GM19397 (cell line): ENCODE measurements at regions not wholly inside any gene's neighbourhood (a gene's known extent, or its start where the extent isn't known, plus 50 kb on each side); places are given as distances from the start of the nearest gene placed in this dataset.
"Not testable (repeated sequence)": the region's sequence is repeated elsewhere in the genome, so short reads cannot be mapped to it uniquely, and the experiment has no call there.

Source experiments
- ATAC-seq: cut with Tn5 transposase; IDR thresholded peaks from one replicate; pipeline ENCODE4 v1.9.1; 2021; ENCODE audit warnings: mild to moderate bottlenecking, moderate library complexity; ENCODE audit not compliant: unreplicated experiment

- ATAC-seq, result no peak
Measured at GRCh38 chr2:4900861-4901770, 791.1 kb upstream of the SOX11 start.

DNA sequence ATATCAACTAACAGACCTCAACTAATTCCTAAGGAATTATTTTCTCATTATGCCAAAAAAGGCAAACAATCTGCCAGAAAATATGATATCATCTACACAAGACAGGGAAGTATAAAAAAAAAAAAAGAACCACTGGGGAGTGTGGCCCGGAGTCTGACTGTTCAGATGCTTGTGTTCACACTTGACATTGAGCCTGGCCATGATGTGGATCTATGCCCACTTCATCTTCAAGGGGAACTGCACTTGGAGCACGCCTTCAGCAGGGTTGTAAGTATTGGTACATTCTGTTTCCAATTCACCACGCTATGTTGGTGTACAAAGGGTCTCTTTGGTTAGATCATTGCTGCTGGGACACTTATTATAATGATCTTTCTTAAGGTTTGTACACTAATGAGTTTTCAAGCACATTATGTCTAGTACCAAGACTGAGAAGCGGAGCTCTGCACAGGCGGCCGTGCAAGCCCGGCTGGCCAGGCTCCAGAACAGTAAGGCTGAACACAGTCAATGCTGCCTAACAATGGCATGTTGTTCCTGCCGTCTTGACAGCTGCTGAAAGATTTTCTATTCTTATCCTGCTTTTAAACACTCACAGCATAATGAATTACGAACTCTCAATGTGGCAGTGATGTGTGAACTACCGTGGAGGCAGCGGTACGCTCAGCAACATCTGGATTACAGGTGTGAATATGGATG is 788.4 kb upstream of the SOX11 start:
- ATAC-seq, result no peak

GRCh38 chr2:4908461-4908860 is 783.7 kb upstream of the SOX11 start:
- no peak for ATAC-seq

- ATAC-seq, result no peak
Measured at GRCh38 chr2:4909346-4910009, 782.7 kb upstream of the SOX11 start.

DNA sequence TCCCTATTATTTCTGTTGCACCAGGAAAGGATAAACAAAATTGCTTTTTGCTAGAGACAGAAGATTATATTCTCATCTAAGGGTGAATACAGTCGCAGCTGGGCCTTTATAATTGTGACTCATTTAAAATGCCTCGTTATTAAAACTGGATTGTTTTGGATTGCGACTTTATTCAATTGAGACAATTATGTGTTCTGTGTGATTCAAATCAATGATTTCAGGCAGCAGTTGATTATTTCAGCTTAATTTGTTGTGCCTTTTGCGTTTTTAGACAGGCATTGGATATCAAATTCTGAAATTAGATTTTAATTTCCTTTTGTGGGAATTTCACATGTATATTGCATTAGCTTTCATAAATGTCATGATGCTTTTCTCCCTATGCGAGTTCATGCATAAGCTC is 778.1 kb upstream of the SOX11 start:
- ATAC-seq, result no peak

DNA sequence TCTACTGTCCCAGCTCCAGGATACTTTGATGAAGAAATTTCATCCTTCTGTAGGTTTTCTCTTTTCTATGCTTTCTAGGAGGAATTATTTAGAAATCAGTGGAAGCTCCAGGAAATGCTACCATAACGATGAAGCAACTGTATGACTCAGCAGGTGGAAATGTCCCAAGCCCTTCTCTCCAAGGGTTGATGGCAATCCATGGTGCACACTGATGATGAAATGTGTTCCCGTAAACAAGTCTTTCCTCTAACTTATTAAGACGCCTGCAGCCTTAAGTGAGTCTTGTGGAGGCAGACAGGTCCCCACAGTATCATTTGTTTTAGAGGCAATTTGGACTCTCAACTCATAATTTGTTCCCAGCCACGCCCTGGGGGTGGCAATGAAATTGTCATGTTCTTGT is 777.6 kb upstream of the SOX11 start:
- no peak for ATAC-seq

- no peak for ATAC-seq
Measured at GRCh38 chr2:4915357-4915756, 776.8 kb upstream of the SOX11 start.

DNA sequence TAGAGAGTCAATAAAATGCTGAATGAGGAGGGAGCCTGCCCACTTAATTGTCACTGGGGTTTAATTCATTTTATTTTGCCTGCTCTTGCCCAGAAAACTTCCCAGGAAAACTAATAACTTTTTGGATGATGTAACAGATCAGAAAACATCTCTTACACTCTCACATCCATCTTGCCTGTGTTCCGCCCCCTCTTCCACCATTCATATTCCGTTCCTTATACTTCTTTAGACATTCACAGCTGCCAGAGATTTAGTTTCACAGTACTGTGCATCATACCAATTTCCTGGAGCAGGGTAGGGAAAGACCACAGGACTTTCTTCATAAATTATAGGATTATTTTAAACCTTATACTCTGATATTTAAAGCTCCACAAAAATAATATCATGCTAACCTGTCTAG is 776.1 kb upstream of the SOX11 start:
- ATAC-seq, result no peak

DNA sequence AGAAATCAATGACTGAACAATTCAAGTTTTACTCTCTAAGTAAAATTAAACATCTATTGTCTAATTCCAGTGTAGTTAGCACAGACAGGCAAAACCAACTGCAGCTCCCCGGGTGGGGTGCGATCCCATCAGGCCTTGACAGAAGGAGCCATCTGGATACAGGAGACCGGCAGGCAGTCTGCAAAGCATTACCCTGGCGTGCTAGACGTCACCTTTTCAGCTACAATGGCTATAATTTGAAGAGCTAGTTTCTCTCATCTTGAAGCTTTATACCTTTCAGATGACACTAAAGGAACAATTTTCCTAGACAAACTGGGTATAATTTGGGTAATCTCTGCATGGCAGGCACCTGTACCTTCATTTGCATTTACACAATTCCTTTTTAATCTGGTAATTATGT is 761.5 kb upstream of the SOX11 start:
- ATAC-seq, result no peak

DNA sequence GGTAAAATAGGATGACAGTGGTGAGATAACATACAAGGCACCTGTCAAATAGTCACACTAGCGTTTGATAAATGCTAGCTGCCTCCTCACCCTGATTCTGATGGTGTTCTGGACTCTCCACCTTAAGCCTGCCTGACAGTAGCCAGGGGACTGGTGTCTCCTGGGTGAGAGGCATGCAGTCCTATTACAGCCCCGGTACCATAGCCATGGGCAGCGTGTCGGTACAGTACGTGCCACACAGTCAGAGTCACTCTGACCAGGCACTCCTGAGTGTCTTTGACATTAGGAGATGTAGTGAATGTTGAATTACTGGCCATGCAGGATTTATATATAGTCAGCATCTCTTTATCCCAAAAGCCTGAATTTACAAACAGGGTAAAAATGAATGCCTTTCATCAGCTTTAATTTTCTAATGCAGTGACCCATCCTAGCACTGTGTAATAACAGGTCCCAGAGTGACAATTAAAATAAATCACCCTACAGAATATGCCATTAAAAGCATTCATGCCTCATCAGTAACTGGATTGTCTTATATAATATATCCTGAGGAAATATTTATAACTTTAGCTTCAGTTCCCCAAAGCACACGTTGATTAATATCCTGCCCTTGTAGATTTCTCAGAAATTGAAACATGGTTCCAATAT is 760.3 kb upstream of the SOX11 start:
- no peak for ATAC-seq

- not testable (repeated sequence) for ATAC-seq
Measured at GRCh38 chr2:4935291-4935690, 756.9 kb upstream of the SOX11 start.

DNA sequence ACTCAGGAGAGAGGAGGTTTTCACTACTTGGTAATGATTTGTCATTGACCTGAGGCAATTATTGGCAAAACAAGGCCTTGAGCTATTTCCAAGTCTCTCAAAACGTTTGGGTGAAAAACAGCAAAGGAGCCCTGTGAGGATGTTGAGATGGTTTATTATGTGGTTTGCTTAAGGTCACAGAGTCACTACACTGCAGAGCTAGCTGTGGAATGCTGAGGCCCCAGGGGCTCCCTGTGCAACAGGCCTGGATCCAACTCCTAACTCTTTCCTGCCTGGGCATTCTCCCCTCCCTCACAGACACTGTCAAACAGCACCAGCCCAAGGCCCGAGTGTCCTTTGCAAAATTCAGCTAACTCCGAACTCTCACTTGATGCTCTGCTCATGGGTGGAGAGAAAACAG is 754.6 kb upstream of the SOX11 start:
- no peak for ATAC-seq

DNA sequence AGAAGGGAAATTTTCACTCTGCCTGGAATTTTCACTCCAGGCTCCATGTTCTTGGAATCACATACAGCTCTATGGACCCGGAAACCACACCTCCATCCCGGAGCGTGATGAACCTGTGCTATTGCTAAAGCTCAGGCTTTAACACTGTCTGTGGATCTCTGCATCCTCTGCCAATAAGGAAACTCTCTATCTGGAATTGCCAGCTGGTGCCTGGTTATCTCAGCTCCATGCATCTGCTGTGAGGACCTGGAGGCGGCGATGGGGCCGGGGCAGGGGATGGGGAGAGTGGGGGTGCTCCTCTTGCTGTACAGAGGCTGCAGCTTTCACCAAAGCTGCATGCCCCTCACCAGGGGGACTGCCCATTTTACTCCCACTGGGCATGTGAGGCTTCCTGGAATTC is 754.0 kb upstream of the SOX11 start:
- ATAC-seq, result no peak

- no peak for ATAC-seq
Measured at GRCh38 chr2:4942441-4942840, 749.7 kb upstream of the SOX11 start.

DNA sequence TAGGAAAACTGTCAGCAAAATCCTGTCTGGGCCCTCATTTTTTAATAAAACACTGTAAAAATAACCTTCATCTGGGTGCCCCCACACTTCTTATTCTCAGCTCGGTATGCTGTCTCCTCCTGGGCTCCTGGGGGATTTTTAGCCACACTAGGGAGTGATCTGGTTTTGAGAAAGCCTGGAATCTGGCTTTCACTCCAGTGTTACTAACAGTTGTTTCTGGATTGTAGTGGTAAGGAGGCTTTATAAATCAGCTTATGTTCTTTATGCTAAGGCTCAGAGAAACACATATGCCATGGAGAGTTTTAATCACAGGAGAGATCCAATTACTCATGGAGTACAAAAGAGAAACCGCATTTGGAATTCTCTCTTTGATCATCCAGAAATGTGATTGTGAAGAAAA is 744.3 kb upstream of the SOX11 start:
- ATAC-seq, result no peak

- ATAC-seq, result no peak
Measured at GRCh38 chr2:4951368-4951767, 740.8 kb upstream of the SOX11 start.

DNA sequence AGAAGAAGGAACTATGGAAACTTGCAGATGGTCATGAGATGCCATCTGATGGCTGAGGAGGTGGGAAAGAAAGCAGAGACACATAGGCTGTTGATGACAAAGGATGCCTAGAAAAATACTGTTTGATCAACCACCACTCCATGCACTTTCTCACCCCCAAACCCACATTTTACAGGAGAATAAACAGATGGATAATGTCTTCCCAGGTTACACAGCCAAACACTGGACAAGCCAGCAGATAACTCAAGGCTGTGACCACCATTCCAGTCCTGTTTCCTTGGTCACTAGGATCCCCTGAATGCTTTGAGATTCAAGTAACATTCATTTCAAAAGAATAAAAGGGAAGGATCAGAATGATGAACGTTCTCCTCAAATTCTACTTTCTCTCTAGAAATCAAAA is 733.0 kb upstream of the SOX11 start:
- no peak for ATAC-seq

GRCh38 chr2:4962419-4962818 is 729.8 kb upstream of the SOX11 start:
- no peak for ATAC-seq

GRCh38 chr2:4963106-4963505 is 729.1 kb upstream of the SOX11 start:
- ATAC-seq, result no peak

DNA sequence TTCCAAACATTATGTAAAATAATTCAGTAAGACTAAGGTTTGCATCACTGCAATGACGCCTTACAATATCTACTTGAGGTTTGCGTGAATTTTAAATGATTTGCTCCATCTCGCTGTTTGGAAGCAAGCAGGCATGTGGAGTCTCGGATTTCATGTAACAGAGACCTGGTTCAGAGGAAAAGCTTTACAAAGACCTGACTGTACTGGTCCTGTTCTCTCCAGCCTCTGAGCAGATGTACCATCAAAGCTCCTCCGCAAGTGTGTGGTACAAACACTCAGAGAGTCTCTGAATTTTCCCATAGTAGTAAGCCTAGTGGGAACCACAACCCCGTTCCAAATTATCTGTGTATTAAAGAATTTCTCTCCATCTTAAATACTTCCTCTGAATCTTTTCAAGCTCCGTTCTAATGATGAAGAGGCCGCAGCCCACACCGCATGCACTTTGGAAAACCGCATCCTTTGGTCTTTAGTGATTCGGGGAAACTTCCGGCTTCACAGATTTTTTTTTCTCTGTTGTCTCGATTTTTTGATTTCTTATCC is 728.1 kb upstream of the SOX11 start:
- no peak for ATAC-seq

DNA sequence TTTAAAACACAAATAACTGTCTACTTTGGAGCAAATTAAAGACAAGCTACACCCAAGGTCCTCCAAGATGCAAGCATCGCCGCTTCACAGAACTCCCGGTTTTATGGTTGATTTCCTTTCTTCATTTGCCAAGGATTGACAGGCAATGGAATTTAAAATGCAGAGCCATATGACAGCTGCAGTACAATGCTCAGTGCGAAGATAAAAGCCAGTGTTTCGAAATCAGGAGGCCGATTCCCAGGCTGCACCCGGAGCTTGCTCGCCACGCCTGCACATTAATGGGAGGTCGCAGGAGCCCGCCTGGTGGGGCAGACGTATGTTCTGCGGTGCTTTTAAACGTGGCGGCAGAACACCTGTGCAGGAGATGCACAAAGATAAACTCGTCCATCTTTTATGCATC is 727.6 kb upstream of the SOX11 start:
- ATAC-seq, result no peak
